Subcutaneous abdominal adipose tissue (tissue), 5 donors: ENCODE measurements at regions not wholly inside any gene's neighbourhood (a gene's known extent, or its start where the extent isn't known, plus 50 kb on each side); places are given as distances from the start of the nearest gene placed in this dataset.

Experiments
- H3K27ac ChIP-seq: one replicate; pipeline ENCODE4 v1.7.0; 2013; ENCODE audit warnings: low read depth, mild to moderate bottlenecking, inconsistent platforms, low read length, moderate library complexity
- H3K27me3 ChIP-seq, 5 donors: one replicate each; pipeline ENCODE4 v1.7.0; 2013; ENCODE audit warnings: low read length in 5 of 5, inconsistent platforms in 1 of 5; ENCODE audit not compliant: control insufficient read depth in 5 of 5, insufficient read depth in 4 of 5
- H3K36me3 ChIP-seq, 5 donors: one replicate each; pipeline ENCODE4 v1.7.0; 2013; ENCODE audit warnings: low read length in 5 of 5; ENCODE audit not compliant: control insufficient read depth in 5 of 5, insufficient read depth in 5 of 5
- H3K4me1 ChIP-seq, 5 donors: one replicate each; pipeline ENCODE4 v1.7.0; 2013; ENCODE audit warnings: low read length in 5 of 5, mild to moderate bottlenecking in 3 of 5, moderate library complexity in 1 of 5; ENCODE audit not compliant: control insufficient read depth in 5 of 5, insufficient read depth in 5 of 5
- H3K4me3 ChIP-seq, 5 donors: one replicate each; pipeline ENCODE4 v1.7.0; 2013; ENCODE audit warnings: low read length in 5 of 5, low read depth in 1 of 5
- H3K9ac ChIP-seq, 5 donors: one replicate each; pipeline ENCODE4 v1.7.0; 2013; ENCODE audit warnings: low read length in 5 of 5, mild to moderate bottlenecking in 4 of 5, moderate library complexity in 3 of 5
- H3K9me3 ChIP-seq, 5 donors: one replicate each; pipeline ENCODE4 v1.7.0; 2013; ENCODE audit warnings: low read length in 5 of 5; ENCODE audit not compliant: control insufficient read depth in 5 of 5
- donor health status: healthy.
- donor health status: healthy.
- donor health status: healthy.
- donor health status: healthy.
- donor health status: healthy.

DNA sequence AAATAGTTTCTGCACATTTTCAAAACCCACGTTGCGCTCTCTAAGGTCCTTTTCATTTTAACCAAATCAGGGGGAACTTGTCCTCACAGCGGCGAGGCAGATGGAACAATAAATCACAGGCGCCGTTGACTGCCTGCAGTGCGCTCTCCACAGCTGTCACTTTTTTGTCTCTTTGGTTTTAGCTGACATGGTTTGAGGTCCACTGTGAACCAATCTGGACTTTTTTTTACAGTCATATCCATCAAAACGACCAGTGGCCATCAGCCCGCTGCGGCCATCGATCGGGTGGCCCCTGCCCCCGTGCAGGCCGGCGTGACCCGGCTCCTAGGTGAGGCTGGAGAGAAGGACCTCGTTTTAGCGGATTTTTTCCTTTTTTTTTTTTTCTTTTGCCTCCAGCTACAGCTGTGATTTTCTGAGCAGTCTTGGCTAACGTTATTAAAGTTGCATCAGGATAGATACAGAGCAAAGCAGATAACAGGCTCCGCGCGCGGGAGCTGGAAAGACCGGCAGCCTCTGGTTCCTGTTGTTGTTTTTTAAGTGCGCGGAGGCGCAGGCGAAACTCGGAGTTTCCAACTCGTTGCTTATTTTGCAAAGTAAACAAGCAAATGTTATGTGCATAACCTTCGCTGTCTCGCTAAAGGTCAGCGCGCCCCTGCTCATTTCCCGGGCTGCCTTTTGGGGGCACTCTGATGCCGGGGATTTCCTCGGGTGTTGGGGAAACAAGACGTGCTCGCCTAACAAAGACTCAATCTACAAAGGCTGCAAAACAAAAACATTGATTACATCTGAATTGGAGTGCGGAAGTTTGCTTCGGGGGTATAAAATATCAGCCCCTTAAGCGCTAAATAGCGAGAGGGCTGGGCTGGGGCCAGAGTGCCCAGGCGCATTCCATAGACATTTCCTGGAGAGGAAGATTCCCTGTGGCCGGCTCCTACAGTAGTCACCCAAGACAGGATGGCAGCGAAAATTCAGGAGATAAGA, 414.8 kb upstream of the MKI67 start:
- H3K27ac ChIP-seq = no peak overlapping the region
- peaks cover 7 to 39% (median 25%) of the 10 kb centered on the region in 5 donors for H3K27me3 ChIP-seq
- no peak overlapping the region for H3K9ac ChIP-seq
- H3K9me3 ChIP-seq = no peaks in the 10 kb centered on the region
- no peaks in the 10 kb centered on the region for H3K36me3 ChIP-seq
- H3K4me3 ChIP-seq = peak overlapping the region in 4 of 5 donors; percentile 14 to 47 (median 32)
- H3K4me1 ChIP-seq = peaks cover 0 to 19% (median 18%) of the 10 kb centered on the region in 5 donors

DNA sequence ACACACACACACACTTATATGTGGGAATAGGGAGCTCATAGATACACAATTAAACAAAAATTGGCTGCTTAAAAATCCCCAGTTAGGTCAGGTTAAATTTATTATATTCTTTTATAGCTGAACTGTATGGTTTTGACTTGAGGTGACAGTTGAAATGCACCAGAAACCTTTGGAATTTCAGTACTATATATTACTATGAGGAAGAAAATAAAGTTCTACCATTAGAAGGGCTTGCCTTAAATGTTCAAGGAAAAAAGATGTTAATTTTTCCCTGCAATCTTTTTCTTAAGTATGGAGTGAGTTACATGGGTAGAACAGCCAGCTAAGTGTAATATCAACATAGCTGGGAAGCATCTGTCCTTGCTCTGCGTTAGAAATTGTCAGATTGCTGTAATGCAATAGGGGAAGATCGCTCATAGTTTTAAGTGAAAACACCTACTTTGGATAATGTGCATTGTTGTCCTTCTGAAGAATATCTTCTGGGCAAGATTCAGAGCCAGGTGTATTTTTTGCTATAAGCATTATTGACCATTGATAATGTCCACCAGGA, 415.8 kb upstream of the MKI67 start:
- peaks cover 0 to 19% (median 18%) of the 10 kb centered on the region in 5 donors for H3K4me1 ChIP-seq
- H3K9ac ChIP-seq = no peak overlapping the region
- H3K27ac ChIP-seq = no peak overlapping the region
- peaks cover 7 to 39% (median 21%) of the 10 kb centered on the region in 5 donors for H3K27me3 ChIP-seq
- H3K9me3 ChIP-seq = no peaks in the 10 kb centered on the region
- H3K4me3 ChIP-seq = no peak overlapping the region
- no peaks in the 10 kb centered on the region for H3K36me3 ChIP-seq

GRCh38 chr10:128542659-128543058, 416.4 kb upstream of the MKI67 start:
- Histone ChIP-seq H3K36me3 (no peaks in the 10 kb centered on the region), H3K9me3 (no peaks in the 10 kb centered on the region), H3K4me1 (peaks cover 0 to 19% (median 18%) of the 10 kb centered on the region in 5 donors), H3K9ac (no peak overlapping the region), H3K27me3 (peaks cover 7 to 38% (median 21%) of the 10 kb centered on the region in 5 donors), H3K27ac (no peak overlapping the region), H3K4me3 (no peak overlapping the region)

DNA sequence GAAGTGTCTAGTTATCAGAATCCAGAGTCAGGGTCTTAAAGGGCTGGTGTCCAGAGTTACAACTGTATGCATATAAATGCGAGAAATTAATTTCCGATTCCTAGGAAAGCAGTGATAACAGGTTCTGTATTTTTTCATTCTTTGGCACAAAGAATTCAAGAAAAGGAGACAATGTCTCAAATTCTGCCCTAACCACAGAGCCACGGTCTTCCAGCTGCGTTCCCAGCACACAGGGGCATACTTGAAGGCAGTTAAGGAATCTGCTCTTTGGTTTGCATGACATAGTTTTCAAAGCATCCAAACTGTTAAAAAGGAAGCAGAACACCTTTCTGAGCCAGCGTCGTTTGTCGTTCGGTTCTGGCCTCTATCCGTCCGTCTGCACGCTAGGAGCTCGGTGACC, 416.9 kb upstream of the MKI67 start:
- H3K9ac ChIP-seq = no peak overlapping the region
- H3K9me3 ChIP-seq = no peaks in the 10 kb centered on the region
- H3K36me3 ChIP-seq = no peaks in the 10 kb centered on the region
- no peak overlapping the region for H3K4me3 ChIP-seq
- no peak overlapping the region for H3K27ac ChIP-seq
- H3K4me1 ChIP-seq = peaks cover 0 to 19% (median 18%) of the 10 kb centered on the region in 5 donors
- peaks cover 7 to 33% (median 21%) of the 10 kb centered on the region in 5 donors for H3K27me3 ChIP-seq

- H3K9me3 ChIP-seq = no peaks in the 10 kb centered on the region
- no peak overlapping the region for H3K4me3 ChIP-seq
- H3K36me3 ChIP-seq = no peaks in the 10 kb centered on the region
- peaks cover 0 to 13% (median 12%) of the 10 kb centered on the region in 5 donors for H3K4me1 ChIP-seq
- H3K27ac ChIP-seq = no peak overlapping the region
- no peak overlapping the region for H3K9ac ChIP-seq
- H3K27me3 ChIP-seq = peaks cover 0 to 19% (median 10%) of the 10 kb centered on the region in 5 donors
Observed at GRCh38 chr10:128545216-128545615, 419.0 kb upstream of the MKI67 start.

DNA sequence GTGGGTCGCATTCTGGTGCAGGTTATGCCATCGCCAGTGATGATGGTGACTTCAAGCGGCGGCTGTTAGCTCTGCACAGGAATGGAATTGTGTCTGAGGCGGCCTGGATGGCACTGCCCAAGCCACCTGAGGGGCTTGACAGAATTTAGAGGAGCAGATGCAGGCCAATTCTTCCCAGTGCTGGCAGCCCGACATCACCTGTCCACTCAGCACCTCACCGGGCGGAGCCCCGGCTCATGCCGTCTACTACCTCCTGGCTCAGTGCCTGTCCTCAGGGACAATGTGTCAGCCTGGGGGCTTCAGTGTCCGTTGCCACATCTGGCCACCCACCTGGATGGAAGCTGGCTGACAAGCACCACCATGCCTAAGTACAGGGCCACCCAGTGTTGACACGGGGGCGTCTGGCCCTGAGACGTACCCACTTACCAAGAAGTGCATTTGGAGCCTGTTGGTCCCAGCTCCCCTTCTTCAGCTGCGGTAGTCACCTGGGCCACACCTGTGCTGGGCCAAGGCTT, 420.5 kb upstream of the MKI67 start:
- H3K27ac ChIP-seq = no peak overlapping the region
- H3K36me3 ChIP-seq = no peaks in the 10 kb centered on the region
- no peak overlapping the region for H3K9ac ChIP-seq
- no peaks in the 10 kb centered on the region for H3K9me3 ChIP-seq
- no peak overlapping the region for H3K4me3 ChIP-seq
- no peaks in the 10 kb centered on the region for H3K4me1 ChIP-seq
- peaks cover 0 to 7% (median 0%) of the 10 kb centered on the region in 5 donors for H3K27me3 ChIP-seq

- peaks cover 0 to 3% (median 0%) of the 10 kb centered on the region in 5 donors for H3K27me3 ChIP-seq
- no peak overlapping the region for H3K27ac ChIP-seq
- H3K4me1 ChIP-seq = no peaks in the 10 kb centered on the region
- H3K9me3 ChIP-seq = no peaks in the 10 kb centered on the region
- no peak overlapping the region for H3K4me3 ChIP-seq
- H3K9ac ChIP-seq = no peak overlapping the region
- no peaks in the 10 kb centered on the region for H3K36me3 ChIP-seq
Observed at GRCh38 chr10:128549101-128549608, 422.9 kb upstream of the MKI67 start.

- Histone ChIP-seq H3K4me3 (no peak overlapping the region), H3K27ac (no peak overlapping the region), H3K27me3 (peaks cover 0 to 3% (median 0%) of the 10 kb centered on the region in 5 donors), H3K9ac (no peak overlapping the region), H3K4me1 (no peaks in the 10 kb centered on the region), H3K36me3 (no peaks in the 10 kb centered on the region), H3K9me3 (no peaks in the 10 kb centered on the region)
Observed at GRCh38 chr10:128550045-128550444, 423.8 kb upstream of the MKI67 start.

- no peak overlapping the region for H3K4me3 ChIP-seq
Observed at GRCh38 chr10:128551475-128551874, 425.3 kb upstream of the MKI67 start.

GRCh38 chr10:128553755-128554154, 427.5 kb upstream of the MKI67 start:
- Histone ChIP-seq H3K36me3 (no peaks in the 10 kb centered on the region), H3K27ac (no peak overlapping the region), H3K4me1 (peaks cover 0 to 5% (median 0%) of the 10 kb centered on the region in 5 donors), H3K27me3 (peaks cover 0 to 5% (median 3%) of the 10 kb centered on the region in 5 donors), H3K9ac (no peak overlapping the region), H3K9me3 (no peaks in the 10 kb centered on the region), H3K4me3 (no peak overlapping the region)

More at GRCh38 chr10:128551475-128551874, 425.3 kb upstream of the MKI67 start:
- no peaks in the 10 kb centered on the region for H3K4me1 ChIP-seq
- no peaks in the 10 kb centered on the region for H3K9me3 ChIP-seq
- H3K27ac ChIP-seq = no peak overlapping the region
- H3K9ac ChIP-seq = no peak overlapping the region
- peaks cover 0 to 5% (median 3%) of the 10 kb centered on the region in 5 donors for H3K27me3 ChIP-seq
- H3K36me3 ChIP-seq = no peaks in the 10 kb centered on the region
